Testis (tissue), 2 donors: ENCODE measurements at regions not wholly inside any gene's neighbourhood (a gene's known extent, or its start where the extent isn't known, plus 50 kb on each side); places are given as distances from the start of the nearest gene placed in this dataset.

Experiments used
- CTCF ChIP-seq, 3 experiments: fragments of 450-650 bp in 2 of 3; fragments of 200-600 bp in 1 of 3; sonication (generic) in 1 of 3; IDR thresholded peaks; one replicate each; pipeline ENCODE4 v1.5.1; 2016 to 2019; ENCODE audit warnings: antibody characterized with exemption in 3 of 3, mild to moderate bottlenecking in 2 of 3, moderate library complexity in 1 of 3
- POLR2A ChIP-seq: fragments of 450-650 bp; IDR thresholded peaks from one replicate; pipeline ENCODE4 v1.6.1; 2017; ENCODE audit warnings: antibody characterized with exemption, mild to moderate bottlenecking, moderate library complexity

DNA sequence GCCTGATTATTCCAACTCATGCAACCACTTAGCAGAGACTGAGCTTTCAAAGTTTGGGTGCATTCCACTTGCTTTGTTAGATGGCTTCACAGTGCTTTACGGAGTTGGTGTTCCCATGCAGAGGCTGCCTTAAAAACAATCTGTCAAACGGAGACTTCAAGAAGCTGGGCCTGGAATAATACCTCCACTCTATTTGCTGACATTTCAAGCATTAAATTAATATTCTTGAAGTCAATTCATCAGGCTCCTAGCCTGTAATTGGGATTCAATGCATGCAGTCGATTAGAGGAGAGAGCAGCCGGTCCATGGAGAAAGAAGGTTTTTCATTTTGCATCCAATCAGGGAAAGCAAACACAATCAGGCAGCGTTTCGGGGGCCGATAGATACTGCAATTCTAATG, 314.7 kb upstream of the PRKX start:
- no peak for TF ChIP-seq CTCF (IDR thresholded peaks at IDR 0.05)
- no peak for TF ChIP-seq POLR2A
